Thymus (tissue), 11 donors: ENCODE measurements at regions not wholly inside any gene's neighbourhood (a gene's known extent, or its start where the extent isn't known, plus 50 kb on each side); places are given as distances from the start of the nearest gene placed in this dataset.

Experiments used
- DNase-seq, 9 donors: peaks; one replicate each; pipeline ENCODE4 v3.0.0-alpha.2; 2013; ENCODE audit warnings: low spot score in 9 of 9, low read depth in 6 of 9, missing footprints in 1 of 9
- H3K27ac ChIP-seq, 2 donors: one replicate each; pipeline ENCODE4 v1.5.1; 2013; ENCODE audit warnings: control low read depth in 1 of 2, low read depth in 1 of 2, low read length in 1 of 2, mild to moderate bottlenecking in 1 of 2, moderate library complexity in 1 of 2
- H3K27me3 ChIP-seq, 2 donors: one replicate each; pipeline ENCODE4 v1.5.1; 2013; ENCODE audit warnings: low read length in 1 of 2; ENCODE audit not compliant: control insufficient read depth in 2 of 2, insufficient read depth in 1 of 2
- H3K36me3 ChIP-seq, 2 donors: one replicate each; pipeline ENCODE4 v1.5.1; 2013; ENCODE audit warnings: low read length in 1 of 2, mild to moderate bottlenecking in 1 of 2, moderate library complexity in 1 of 2; ENCODE audit not compliant: control insufficient read depth in 2 of 2, insufficient read depth in 2 of 2
- H3K4me1 ChIP-seq, 2 donors: one replicate each; pipeline ENCODE4 v1.5.1; 2013; ENCODE audit warnings: low read length in 2 of 2; ENCODE audit not compliant: control insufficient read depth in 2 of 2, insufficient read depth in 2 of 2
- H3K4me3 ChIP-seq, 2 donors: one replicate each; pipeline ENCODE4 v1.5.1; 2013; ENCODE audit warnings: low read length in 2 of 2, control low read depth in 1 of 2, mild to moderate bottlenecking in 1 of 2
- H3K9me3 ChIP-seq, 2 donors: one replicate each; pipeline ENCODE4 v1.5.1; 2013; ENCODE audit warnings: low read length in 1 of 2, mild to moderate bottlenecking in 1 of 2; ENCODE audit not compliant: control insufficient read depth in 2 of 2, insufficient read depth in 1 of 2
- WGBS: extraction: QIAGEN DNeasy Blood & Tissue Kit; methylation state at CpG from one replicate; pipeline ENCODE4 v1.1.7; 2013; 5-methylcytosine and 5-hydroxymethylcytosine counted together
- donor health status: healthy.

DNA sequence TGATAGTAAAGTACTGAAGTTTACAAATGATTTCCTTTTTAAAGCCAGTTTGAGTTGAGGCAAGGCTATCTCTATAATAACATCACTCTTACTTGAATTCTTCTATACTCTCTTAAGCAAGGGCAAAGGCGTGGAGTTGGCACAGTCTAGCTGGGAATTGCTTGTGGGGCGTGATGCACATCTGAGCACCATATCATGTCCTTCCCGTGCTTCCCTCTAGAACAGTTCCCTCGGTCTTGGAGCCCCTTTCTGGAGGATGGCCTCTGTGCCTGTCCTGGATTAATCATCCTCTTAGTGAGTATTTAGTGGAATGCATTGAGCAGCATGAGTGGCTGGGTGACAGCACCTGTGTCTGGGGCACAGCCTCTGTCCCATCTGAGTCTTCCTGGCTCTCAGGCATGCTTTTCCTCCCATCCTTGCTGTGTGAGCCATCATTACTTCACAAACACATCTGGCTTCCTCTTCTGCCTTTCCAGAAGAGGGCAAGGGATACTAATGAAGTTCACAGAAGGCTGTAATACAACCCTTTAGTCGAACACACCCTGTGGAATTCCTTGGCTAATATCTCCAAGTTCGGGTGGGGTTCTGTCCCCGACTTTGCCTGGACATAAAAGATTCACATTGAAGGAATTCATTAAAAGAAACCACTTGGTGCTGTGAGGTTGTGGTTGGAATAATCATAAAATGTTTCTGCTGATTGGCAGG is 188.2 kb downstream of the FNDC1 start:
- H3K27me3 ChIP-seq = no peaks in the 10 kb centered on the region
- 89% methylated on average over 7 of the region's 7 CpGs for WGBS
- no peak overlapping the region for H3K4me3 ChIP-seq
- no peak overlapping the region for H3K27ac ChIP-seq
- no peaks in the 10 kb centered on the region for H3K4me1 ChIP-seq
- DNase-seq = no peak
- H3K36me3 ChIP-seq = no peaks in the 10 kb centered on the region
- H3K9me3 ChIP-seq = no peaks in the 10 kb centered on the region

DNA sequence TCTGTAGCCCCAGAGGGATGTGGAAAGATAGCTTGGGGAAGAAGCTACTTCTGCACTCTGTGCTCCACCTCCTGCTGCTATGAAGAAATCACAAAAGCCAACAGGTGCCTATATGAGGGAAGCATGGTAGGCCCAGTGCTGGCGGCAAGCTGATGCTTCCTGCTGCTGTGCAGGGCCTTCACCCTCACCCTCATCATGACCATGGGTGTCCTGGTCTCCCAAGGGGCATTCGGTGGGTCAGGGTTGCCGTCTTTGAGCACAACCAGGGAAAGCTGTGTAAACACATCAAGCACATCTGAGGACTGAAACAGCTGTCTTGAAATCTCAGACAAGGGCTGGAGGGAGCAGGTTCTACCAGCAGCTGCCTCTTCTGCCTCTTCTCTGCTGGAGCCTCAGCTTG is 184.0 kb downstream of the FNDC1 start:
- Histone ChIP-seq H3K9me3 (no peaks in the 10 kb centered on the region), H3K27me3 (no peaks in the 10 kb centered on the region), H3K4me1 (no peaks in the 10 kb centered on the region), H3K36me3 (no peaks in the 10 kb centered on the region), H3K27ac (no peak overlapping the region), H3K4me3 (no peak overlapping the region)
- no peak for DNase-seq
- WGBS = 93% methylated on average over 3 of the region's 3 CpGs

DNA sequence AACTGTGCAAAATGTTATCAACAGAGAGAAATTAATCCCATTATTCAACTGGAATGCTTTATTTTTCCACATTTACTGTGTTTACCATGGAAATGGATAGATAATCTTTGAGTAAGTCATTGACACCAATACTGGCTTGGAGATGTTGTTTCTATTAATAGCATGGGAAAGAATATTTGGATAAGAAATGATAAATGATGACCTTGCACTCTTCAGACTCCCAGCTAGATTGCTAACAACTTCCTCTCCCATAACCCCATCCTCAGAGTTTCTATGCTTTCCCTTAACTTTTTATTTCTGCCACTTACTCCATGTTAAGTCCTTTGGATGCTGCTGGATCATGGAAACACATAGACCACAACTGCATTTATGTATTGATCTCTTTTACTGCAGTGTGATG is 182.5 kb downstream of the FNDC1 start:
- no peak for DNase-seq
- no peak overlapping the region for H3K27ac ChIP-seq
- H3K36me3 ChIP-seq = no peaks in the 10 kb centered on the region
- no peaks in the 10 kb centered on the region for H3K27me3 ChIP-seq
- no peaks in the 10 kb centered on the region for H3K9me3 ChIP-seq
- no peak overlapping the region for H3K4me3 ChIP-seq
- H3K4me1 ChIP-seq = no peaks in the 10 kb centered on the region

DNA sequence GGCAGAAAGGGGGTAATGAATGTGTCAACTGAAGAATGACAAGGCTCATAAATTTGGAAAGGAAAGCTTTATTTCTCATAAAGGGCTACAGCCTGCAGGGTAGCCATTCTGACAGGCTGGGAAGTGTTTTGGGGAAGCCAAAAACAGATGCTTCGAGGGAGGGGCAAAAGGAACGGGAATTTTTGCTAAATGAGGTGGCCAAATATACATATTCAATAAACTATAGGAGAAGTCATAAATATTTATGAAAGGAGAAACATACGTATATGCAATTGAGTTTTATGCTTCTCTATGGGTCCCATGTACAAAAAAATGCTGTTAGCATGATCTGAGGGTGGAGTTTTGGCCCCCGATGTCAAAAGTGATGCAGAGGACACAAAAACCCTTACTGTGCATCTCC is 180.7 kb downstream of the FNDC1 start:
- DNase-seq = no peak
- Histone ChIP-seq H3K4me1 (no peaks in the 10 kb centered on the region), H3K36me3 (no peaks in the 10 kb centered on the region), H3K4me3 (no peak overlapping the region), H3K9me3 (no peaks in the 10 kb centered on the region), H3K27ac (no peak overlapping the region), H3K27me3 (no peaks in the 10 kb centered on the region)
- WGBS = 77% methylated on average over 4 of the region's 4 CpGs

DNA sequence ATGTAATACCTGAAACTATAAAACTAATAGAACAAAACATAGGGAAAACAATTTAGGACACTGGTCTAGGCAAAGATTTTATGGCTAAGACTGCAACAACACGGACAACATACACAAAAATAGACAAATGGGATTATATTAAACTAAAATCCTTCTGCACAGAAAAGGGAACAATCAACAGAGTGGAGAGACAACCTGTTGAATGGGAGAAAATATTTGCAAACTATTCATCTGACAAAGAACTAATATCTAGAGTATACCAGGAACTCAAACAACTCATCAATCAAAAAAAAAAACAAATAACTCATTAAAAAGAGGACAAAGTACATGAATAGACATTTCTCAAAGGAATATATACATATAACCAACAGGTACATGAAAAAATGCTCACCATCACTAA is 174.5 kb downstream of the FNDC1 start:
- 87% methylated on average over 1 of the region's 1 CpG for WGBS
- Histone ChIP-seq H3K27ac (no peak overlapping the region), H3K9me3 (no peaks in the 10 kb centered on the region), H3K36me3 (no peaks in the 10 kb centered on the region), H3K4me1 (no peaks in the 10 kb centered on the region), H3K4me3 (no peak overlapping the region), H3K27me3 (no peaks in the 10 kb centered on the region)
- DNase-seq = no peak

GRCh38 chr6:159342146-159342545 is 172.9 kb downstream of the FNDC1 start:
- no peak overlapping the region for H3K27ac ChIP-seq
- DNase-seq = no peak

GRCh38 chr6:159334068-159334467 is 164.9 kb downstream of the FNDC1 start:
- Histone ChIP-seq H3K4me1 (no peaks in the 10 kb centered on the region), H3K4me3 (no peak overlapping the region), H3K27me3 (no peaks in the 10 kb centered on the region), H3K9me3 (no peaks in the 10 kb centered on the region), H3K36me3 (no peaks in the 10 kb centered on the region), H3K27ac (no peak overlapping the region)
- DNase-seq = no peak
- WGBS = 97% methylated on average over 1 of the region's 1 CpG

More at GRCh38 chr6:159342146-159342545, 172.9 kb downstream of the FNDC1 start:
- no peaks in the 10 kb centered on the region for H3K9me3 ChIP-seq
- H3K4me1 ChIP-seq = no peaks in the 10 kb centered on the region
- WGBS = 77% methylated on average over 2 of the region's 2 CpGs
- H3K4me3 ChIP-seq = no peak overlapping the region
- no peaks in the 10 kb centered on the region for H3K27me3 ChIP-seq
- H3K36me3 ChIP-seq = no peaks in the 10 kb centered on the region

DNA sequence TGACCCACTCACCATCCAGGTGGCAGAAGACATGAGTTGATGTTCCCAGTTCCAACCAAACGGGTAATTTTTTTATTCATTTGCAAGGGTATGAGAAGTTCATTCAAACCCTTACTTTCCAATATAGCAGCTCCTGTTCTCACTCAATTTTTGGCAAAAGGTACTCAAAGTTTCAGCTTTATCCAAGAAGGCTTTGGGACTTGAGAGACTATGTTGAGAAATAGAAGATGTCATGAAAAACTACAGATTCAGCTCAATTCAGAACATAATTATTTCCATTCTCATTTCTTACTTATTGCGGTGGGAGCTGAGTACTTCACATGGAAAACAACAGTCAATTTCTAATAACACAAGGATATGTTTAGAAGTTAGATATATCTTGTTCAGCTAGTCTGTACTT is 162.3 kb downstream of the FNDC1 start:
- Histone ChIP-seq H3K4me3 (no peak overlapping the region), H3K36me3 (no peaks in the 10 kb centered on the region), H3K9me3 (no peaks in the 10 kb centered on the region), H3K4me1 (no peaks in the 10 kb centered on the region), H3K27me3 (no peaks in the 10 kb centered on the region), H3K27ac (no peak overlapping the region)
- 93% methylated on average over 2 of the region's 2 CpGs for WGBS
- DNase-seq = no peak

- no peaks in the 10 kb centered on the region for H3K36me3 ChIP-seq
- no peaks in the 10 kb centered on the region for H3K4me1 ChIP-seq
- H3K27ac ChIP-seq = no peak overlapping the region
- DNase-seq = no peak
- no peaks in the 10 kb centered on the region for H3K27me3 ChIP-seq
- 74% methylated on average over 4 of the region's 4 CpGs for WGBS
- H3K9me3 ChIP-seq = no peaks in the 10 kb centered on the region
- H3K4me3 ChIP-seq = no peak overlapping the region
Observed at GRCh38 chr6:159329081-159329480, 159.9 kb downstream of the FNDC1 start.

DNA sequence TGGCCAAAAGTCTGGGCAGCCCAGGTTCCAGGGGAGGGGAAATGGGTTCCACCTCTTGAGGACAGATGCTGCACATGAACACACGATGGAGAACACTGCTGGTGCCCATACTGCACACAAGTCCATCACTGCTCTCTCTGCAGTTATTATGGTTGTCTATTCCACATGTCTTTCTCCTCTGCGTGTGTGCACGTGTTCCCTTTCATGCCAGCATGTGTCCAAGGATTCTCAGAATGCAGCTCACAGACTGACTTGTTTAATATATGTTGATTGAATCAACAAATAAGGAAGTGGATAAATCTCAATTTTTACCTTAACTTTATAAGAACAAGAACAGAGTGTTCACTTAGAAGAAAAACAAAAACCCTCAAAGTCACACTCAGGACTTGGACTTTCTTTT is 158.9 kb downstream of the FNDC1 start:
- Histone ChIP-seq H3K27ac (no peak overlapping the region), H3K36me3 (no peaks in the 10 kb centered on the region), H3K4me1 (no peaks in the 10 kb centered on the region), H3K27me3 (no peaks in the 10 kb centered on the region), H3K4me3 (no peak overlapping the region), H3K9me3 (no peaks in the 10 kb centered on the region)
- DNase-seq = no peak
- 88% methylated on average over 3 of the region's 3 CpGs for WGBS
